ENCODE measurements at regions not wholly inside any gene's neighbourhood (a gene's known extent, or its start where the extent isn't known, plus 50 kb on each side); places are given as distances from the start of the nearest gene placed in this dataset.

- DNase-seq (ENCODE audit: extremely low read depth, low read depth), result no peak
Measured at GRCh38 chr10:1911771-1912170, 174.4 kb upstream of the ADARB2 start.

GRCh38 chr10:1903982-1904381 lies 166.7 kb upstream of the ADARB2 start:
- no peak for TF ChIP-seq CTCF (IDR thresholded peaks at IDR 0.05; ENCODE audit: low read depth, low read length)
- no peak for DNase-seq (ENCODE audit: extremely low read depth, low read depth)

More at GRCh38 chr10:1911771-1912170, 174.4 kb upstream of the ADARB2 start:
- no peak for TF ChIP-seq CTCF (IDR thresholded peaks at IDR 0.05; ENCODE audit: low read depth, low read length)

- DNase-seq (ENCODE audit: extremely low read depth, low read depth), result no peak
Measured at GRCh38 chr10:1896153-1896552, 158.8 kb upstream of the ADARB2 start.

GRCh38 chr10:1895691-1896090 lies 158.4 kb upstream of the ADARB2 start:
- no peak for TF ChIP-seq CTCF (IDR thresholded peaks at IDR 0.05; ENCODE audit: low read depth, low read length)
- no peak for DNase-seq (ENCODE audit: extremely low read depth, low read depth)

More at GRCh38 chr10:1896153-1896552, 158.8 kb upstream of the ADARB2 start:
- TF ChIP-seq CTCF (IDR thresholded peaks at IDR 0.05; ENCODE audit: low read depth, low read length), result no peak

GRCh38 chr10:1894912-1895311 lies 157.6 kb upstream of the ADARB2 start:
- DNase-seq (ENCODE audit: extremely low read depth, low read depth), result no peak
- TF ChIP-seq CTCF (IDR thresholded peaks at IDR 0.05; ENCODE audit: low read depth, low read length), result no peak

- no peak for DNase-seq (ENCODE audit: extremely low read depth, low read depth)
- TF ChIP-seq CTCF (IDR thresholded peaks at IDR 0.05; ENCODE audit: low read depth, low read length), result no peak
Measured at GRCh38 chr10:1893941-1894340, 156.6 kb upstream of the ADARB2 start.

- no peak for DNase-seq (ENCODE audit: extremely low read depth, low read depth)
- TF ChIP-seq CTCF (IDR thresholded peaks at IDR 0.05; ENCODE audit: low read depth, low read length), result no peak
Measured at GRCh38 chr10:1886039-1886438, 148.7 kb upstream of the ADARB2 start.
